Fibroblast of villous mesenchyme (primary cell): ENCODE measurements at regions not wholly inside any gene's neighbourhood (a gene's known extent, or its start where the extent isn't known, plus 50 kb on each side); places are given as distances from the start of the nearest gene placed in this dataset.

Experiments used
- DNase-seq: peaks from one replicate; pipeline ENCODE4 v3.0.0-alpha.2; 2010; ENCODE audit warnings: low read depth
- H3K4me3 ChIP-seq: 2 replicates; pipeline ENCODE4 v1.5.1; 2011; ENCODE audit warnings: low read depth, mild to moderate bottlenecking, low read length
- TF ChIP-seq, protein P1 (sequence below): IDR thresholded peaks from 2 replicates; pipeline ENCODE4 v1.5.1; 2012; ENCODE audit warnings: low read depth, mild to moderate bottlenecking, low read length; ENCODE audit not compliant: insufficient read depth

DNA sequence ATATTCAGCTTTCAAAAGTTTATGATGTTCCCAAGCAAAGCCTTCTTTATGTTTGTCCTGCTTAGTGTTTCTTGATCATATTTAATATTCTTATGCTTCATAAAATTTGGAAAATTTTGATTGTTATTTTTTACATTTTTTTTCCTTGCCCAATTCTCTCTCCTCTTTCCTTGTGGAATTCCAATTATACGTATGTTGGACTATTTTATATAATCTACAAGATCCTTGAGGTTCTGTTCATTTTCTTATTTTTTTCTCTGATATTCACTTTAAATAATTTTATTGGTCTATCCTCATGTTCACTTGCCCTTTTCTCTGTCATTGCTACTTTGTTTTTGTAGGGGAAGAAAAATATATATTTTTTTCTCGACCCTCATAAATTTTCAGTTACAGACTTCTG lies 167.7 kb downstream of the DYRK2 start:
- H3K4me3 ChIP-seq = no peak overlapping the region
- DNase-seq = no peak
- TF ChIP-seq, protein P1, sequence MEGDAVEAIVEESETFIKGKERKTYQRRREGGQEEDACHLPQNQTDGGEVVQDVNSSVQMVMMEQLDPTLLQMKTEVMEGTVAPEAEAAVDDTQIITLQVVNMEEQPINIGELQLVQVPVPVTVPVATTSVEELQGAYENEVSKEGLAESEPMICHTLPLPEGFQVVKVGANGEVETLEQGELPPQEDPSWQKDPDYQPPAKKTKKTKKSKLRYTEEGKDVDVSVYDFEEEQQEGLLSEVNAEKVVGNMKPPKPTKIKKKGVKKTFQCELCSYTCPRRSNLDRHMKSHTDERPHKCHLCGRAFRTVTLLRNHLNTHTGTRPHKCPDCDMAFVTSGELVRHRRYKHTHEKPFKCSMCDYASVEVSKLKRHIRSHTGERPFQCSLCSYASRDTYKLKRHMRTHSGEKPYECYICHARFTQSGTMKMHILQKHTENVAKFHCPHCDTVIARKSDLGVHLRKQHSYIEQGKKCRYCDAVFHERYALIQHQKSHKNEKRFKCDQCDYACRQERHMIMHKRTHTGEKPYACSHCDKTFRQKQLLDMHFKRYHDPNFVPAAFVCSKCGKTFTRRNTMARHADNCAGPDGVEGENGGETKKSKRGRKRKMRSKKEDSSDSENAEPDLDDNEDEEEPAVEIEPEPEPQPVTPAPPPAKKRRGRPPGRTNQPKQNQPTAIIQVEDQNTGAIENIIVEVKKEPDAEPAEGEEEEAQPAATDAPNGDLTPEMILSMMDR = no peak

- TF ChIP-seq, protein P1 = no peak
- DNase-seq = no peak
Observed at GRCh38 chr12:67818459-67818903, 169.9 kb downstream of the DYRK2 start.

DNA sequence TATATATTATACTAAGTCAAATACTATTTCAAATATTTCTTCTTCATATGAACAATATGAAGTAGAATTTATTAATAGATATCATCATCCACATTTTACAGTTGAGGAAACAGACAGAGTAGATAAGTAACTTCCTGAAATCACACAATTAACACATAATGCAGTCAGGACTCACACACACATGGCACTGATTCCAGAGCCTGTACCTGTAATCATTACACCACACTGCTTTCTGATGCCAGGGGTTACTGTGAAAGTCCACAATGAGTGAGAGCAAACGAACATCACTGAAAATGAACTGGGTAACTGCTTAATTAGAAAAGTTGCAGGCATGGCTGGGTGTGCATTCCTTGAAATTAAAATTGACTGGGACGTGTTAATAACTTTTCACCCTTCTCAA lies 169.3 kb upstream of the IFNG-AS1 start:
- no peak overlapping the region for H3K4me3 ChIP-seq
- no peak for DNase-seq
- TF ChIP-seq, protein P1 = no peak

More at GRCh38 chr12:67818459-67818903, 169.9 kb downstream of the DYRK2 start:
- H3K4me3 ChIP-seq = no peak overlapping the region

DNA sequence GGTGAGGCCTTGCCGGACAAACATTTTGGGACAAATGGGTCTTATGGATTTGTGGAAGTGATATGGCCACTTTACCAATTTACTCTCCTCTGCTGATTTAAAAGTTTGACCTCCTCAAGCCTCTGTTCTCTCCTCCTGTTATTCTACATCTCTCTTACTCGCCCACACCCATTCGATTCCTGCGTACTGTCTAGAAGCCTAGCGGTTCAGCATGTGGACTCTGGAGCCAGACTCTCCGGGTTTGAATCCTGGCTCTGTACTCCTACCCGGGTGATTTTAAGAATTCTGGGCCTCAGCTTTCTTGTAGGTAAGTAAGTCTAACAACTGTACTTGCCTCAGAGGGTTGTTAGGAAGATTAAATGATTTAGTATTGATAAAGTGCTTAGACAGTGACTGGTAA lies 168.6 kb upstream of the IFNG-AS1 start:
- DNase-seq = no peak
- no peak overlapping the region for H3K4me3 ChIP-seq
- TF ChIP-seq, protein P1 = no peak

GRCh38 chr12:67822826-67823225 lies 166.4 kb upstream of the IFNG-AS1 start:
- TF ChIP-seq, protein P1 = no peak
- no peak overlapping the region for H3K4me3 ChIP-seq
- DNase-seq = no peak

DNA sequence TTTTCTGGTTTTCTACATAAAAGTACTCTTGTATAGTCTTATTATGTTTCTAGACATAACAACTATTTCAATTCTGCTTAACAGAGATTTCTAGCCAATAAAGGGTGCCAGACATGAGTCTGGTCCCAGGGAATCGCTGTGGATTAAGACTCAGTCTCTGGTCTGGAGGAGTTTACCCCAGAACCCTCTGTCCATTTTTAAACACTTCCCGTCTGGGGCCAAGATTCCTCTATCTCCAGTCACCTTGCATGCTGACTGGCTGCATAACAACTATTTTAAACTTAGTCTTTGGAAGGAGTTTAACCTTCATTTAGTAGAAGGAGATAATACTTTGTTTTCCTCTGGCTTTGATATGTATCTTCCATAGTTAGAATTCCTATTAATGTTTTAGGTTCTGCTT lies 163.1 kb upstream of the IFNG-AS1 start:
- DNase-seq = peak; percentile 14
- TF ChIP-seq, protein P1 = no peak
- H3K4me3 ChIP-seq = no peak overlapping the region
